ENCODE measurements at regions not wholly inside any gene's neighbourhood (a gene's known extent, or its start where the extent isn't known, plus 50 kb on each side); places are given as distances from the start of the nearest gene placed in this dataset.
A peak's percentile ranks its signal among the peaks of the same experiment; 100 is the strongest.

DNA sequence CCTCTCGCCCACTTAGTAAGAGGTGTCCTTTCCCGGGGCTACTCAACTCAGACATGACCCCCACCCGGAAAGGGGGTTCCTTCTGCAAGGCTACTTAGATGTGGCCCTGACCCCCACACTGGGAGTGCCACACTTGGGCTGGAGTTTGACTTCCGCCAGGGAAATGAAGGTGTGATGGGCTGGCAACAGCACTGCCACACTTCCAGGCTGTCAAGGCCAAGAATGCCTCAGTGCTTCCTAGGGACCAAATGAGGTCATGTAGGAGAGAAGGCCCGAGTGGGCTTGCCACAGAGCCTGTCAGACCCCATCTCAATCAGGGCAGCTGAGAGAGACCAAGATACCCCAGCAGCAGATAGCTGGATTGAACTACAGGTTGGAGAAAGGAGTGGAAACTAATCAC lies 55.5 kb downstream of the DRD1 start:
- no peak for DNase-seq

DNA sequence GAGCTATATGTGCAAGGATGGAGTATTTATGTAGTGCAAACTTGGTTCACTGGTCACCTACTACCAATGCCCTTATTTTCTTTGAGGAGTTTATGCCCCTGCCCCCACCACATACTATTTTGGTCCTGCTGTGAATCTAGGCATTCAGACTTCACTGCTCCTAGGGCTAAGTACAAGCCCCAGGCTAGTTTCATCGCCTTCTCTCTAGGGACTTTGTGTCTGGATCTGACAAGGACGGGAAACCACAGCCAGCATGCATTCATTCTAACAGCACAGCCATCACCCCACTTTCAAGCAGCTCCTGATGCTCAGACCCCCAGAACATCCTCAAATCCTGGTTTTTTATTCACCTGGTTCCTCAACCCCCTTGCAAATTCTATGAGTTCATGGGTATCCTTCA lies 56.8 kb downstream of the DRD1 start:
- no peak for DNase-seq

DNA sequence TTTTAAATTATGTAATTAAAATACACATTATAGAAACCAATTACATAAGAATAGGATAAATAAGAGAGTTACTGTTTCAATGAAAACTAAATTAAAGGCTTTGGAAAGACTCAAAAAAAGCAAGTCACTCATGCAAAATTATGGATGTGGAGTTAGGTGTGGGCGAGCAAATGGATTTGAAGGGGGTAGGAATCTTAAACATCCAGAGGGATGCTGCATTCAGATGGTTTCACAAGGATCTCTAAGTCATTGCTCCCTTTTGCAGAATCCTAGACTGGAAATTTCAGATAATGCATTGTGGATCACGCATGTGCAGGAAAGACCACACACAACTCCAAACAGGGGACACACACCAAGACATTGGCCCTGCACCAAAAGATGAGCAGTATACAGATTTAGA lies 57.5 kb downstream of the DRD1 start:
- no peak for DNase-seq

DNA sequence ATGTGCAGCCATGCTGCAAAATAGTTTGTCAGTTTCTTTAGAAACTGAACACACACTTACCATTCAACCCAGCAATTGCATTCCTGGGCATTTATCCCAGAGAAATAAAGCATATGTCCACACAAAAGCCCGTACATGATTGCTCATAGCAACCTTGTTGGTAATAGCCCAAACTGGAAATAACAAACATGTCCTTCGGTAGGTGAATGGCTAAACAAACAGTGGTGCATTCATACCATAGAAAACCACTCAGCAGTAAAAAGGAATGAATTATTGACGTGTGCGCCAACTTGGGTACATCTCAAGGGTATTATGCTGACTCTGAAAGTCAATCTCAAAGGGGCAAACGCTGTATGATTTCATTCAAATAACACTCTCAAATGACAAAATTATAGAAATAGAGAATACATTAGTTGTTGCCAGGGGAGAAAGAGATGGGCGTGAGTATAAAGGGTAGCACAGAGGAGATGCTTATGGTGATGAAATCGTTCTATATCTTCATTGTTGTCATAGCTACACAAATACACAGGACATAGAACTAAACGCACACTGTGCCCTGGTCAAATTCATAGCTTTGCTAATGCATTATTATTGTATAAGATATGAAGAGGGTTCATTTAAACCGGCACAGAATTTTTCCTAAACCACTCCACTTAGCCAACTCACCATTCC lies 58.2 kb downstream of the DRD1 start:
- DNase-seq = no peak

DNA sequence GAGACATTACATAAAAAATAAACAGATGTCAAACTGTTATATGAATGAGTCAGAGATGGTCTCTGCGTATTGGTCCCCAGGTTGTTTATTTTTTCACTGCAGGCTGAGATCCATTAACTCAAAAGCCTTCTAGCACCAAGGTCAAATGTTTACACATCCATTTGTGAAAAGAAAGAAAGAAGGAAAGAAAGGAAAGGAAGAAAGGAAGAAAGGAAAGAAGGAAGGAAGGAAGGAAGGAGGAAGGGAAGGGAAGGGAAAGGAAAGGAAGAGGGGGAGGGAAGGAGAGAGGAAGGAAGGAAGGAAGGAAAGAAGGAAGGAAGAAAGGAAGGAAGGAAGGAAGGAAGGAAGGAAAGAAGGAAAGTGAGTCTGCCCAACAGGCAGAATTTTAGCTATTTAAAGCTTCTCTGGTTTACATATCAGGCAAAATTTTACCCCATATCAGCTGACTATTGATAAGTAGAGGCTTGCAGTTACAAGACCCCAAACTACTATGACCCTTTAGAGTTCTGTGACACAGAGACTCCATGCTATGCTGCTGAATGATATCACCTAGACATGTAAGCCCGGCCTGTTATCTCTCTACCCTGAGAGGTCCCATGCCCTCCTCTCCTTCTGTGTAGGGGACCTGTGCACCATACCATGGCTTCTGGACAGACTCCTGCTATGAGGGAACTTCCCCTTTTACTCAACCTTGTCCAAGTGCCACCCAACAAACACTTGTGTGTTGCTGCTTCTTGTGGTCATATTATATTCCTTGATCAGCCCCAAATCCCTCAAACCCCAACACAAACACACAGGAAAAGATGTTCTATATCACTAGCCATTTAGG lies 59.0 kb downstream of the DRD1 start:
- DNase-seq = no peak

DNA sequence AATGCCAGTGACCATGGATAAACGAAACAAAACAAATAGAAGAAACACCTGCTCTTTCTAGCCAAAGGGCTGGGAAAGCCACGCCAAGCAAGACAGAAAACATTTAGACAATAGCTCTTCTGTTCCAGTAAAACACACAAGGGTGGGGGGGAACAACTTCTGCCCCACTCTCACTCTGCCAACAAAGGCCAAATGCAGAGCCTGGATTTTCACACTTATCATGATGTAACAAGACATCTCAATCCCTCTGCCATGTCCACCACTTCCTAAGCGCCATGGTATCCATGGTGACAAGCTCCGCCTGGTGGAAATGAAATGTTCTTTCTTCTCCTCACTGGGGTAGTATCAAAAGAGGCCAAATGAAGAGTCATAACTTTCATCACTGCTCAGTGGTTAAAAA lies 60.6 kb downstream of the DRD1 start:
- DNase-seq = no peak

DNA sequence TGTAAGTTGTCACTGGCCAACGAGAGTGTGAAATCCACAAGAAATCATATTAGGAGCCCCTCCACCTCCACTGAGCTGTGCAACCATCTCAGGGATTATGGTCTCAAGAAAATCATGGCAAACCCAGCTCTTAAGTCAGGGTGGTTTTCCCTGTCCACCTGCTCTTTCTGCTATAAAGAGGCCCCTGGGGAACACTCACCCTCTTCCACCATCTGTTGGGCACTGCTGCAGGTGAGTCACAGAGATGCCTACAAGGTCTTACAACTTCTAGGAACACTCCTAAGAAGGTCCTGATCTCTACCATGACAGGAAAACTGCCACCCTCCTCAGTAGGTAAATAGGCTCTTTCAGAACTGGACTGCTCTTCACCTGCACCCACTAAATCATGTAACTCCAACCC lies 61.8 kb downstream of the DRD1 start:
- no peak for DNase-seq

DNA sequence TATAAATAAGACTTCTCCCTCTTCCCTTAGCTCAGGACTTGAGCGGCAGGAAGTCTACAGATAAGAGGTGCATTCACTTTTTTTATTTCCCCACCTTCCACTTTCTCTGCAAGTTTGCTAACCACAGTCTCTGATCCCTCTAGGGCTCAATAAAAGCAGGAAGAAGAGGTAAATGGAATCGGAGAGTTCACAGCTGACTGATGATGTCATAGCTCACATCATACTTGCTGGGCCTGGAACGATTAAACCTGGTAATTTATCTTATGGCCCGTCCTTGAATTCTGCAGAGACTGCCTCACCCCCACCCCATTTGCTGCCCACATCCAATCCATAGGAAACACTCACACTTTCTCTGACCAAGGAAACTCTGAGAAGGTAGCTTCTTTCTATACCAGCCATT lies 62.9 kb downstream of the DRD1 start:
- no peak for DNase-seq

DNA sequence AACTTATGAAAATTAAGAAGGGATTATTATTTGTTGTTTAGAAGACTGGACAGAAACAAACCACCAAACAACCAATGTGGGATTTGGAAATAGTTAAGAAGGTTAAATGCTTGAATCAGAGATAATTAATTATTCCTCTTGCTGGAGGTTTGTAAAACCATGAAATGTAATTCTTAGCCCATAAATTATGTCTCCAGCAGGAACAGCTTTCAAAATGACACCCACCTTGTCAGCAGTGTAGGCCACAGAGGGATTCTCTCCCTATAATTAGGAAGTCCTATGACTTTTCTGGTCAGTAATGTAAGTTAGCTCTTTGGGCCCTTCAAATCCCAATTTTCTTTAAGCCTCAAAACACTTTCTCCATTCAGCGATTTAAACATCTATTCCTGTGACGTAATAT lies 63.3 kb downstream of the DRD1 start:
- DNase-seq = no peak

DNA sequence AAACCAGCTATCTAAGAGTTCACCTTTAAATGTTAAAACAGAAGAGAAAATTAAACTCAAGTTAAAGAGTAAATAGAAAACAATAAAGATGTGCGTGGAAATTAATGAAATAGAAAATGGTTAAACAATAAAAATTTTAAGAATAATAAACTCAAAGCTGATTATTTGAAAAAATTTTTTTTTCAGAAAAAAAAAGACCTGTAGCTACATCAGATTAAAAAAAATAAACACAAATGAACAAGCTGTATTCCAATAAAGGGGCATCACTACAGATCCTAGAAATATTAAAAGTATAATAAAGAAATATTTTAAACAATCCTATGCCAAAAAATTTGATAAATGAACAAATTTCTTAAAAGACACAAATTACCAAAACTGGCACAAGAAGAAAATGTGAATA lies 64.1 kb downstream of the DRD1 start:
- DNase-seq = no peak

DNA sequence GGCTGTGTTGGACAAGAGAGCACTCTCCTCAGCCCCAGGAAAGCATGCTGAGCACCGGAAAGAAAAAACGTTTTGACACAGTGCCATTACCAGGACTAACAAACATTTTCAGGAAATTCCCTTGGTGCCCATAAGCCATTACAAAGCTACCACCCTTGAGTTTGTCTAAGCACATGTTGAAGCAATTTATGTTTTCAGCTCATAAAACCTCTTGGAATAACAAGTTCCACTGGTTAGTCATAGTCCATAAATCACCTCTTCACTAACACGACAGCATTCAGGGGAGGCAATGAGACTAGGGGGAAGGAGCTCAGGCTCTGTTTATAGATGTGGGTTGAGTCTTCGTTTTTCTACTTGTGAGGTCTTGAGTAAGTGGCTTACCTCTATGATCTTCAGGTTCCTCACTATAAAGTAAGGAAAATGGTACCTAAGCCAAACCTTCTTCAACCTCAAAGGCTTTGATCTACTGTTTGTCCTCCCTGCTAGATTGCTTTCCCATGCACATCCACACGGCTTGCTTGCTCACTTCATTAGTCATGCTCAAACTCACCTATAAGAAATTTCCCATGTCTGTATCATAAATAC lies 65.4 kb downstream of the DRD1 start:
- DNase-seq = peak; percentile 55

DNA sequence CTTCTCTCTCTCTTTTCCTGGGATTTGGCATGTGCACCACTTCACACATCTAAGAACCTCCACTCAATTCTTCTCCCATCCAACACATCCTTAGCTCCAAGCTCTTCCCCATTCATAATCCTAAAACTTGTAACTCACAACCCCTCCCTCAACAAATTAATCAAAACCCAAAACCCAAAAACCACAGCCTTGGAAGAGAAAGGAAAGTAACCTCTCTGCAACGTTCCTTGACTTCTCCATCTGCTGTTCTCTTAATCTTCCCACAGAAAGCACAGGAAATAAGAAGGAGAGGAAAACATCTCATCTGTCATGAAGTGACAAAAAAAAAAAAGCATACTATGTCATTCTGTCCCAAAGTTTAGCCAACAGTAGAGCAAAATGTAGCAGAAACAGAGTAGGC lies 66.2 kb downstream of the DRD1 start:
- DNase-seq = no peak

DNA sequence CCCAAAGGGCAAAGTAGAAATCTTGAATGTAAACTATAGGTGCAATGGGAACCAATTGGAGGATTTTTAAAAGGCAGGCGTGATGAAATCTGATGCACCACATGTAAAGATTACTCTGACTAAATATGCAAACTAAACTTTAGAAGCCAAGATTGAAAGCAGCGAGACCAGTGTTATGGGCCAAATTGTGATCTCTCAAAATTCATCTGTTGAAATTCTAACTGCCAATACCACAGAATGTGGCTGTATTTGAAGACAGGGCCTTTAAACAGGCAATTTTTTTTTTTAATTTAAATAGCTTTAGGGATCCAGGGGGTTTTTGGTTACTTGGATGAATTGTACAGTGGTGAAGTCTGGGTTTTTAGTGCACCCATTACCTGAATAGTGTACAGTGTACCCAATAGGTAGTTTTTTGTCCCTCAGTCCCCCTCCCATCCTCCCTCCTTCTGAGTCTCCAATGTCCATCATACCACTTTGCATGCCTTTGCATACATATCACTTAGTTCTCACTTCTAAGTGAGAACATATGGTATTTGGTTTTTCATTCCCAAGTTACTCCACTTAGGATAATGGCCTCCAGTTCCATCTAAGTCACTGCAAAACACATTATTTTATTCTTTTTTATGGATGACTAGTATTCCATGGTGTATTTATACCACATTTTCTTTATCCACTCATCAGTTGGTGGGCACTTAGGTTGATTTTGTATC lies 69.7 kb downstream of the DRD1 start:
- DNase-seq = no peak

DNA sequence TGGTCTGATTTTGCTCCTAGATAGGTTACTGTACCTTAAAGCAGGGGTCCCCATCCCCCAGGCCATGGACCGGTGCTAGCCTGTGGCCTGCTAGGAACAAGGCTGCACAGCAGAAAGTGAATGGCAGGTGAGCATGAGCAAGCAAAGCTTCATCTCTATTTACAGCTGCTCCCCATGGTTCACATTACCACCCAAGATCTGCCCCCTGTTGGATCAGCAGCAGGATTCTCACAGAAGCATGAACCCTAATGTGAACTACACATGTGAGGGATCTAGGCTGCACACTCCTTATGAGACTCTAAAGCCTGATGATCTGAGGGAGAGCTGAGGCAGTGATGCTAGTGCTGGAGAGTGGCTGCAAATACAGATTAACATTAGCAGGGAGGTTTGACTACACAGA lies 78.1 kb downstream of the DRD1 start:
- DNase-seq = no peak

DNA sequence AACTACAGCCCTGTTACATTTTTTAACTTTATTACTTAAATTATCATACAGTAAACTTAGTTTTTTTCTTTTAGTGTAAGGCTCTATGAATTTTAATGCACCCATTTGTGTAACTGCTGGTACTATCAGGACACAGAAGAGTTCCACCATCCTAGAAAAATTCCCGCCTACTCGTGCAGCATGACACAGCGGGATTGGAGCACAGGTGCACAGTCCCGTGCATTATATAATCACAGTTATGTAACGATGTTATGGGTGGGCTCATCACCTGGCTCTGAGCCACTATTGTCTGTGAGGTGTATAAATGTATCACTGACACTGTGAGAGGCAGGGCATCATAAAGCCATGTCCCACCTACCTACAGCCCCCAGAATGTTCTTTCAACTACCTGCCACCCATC lies 80.7 kb downstream of the DRD1 start:
- no peak for DNase-seq

DNA sequence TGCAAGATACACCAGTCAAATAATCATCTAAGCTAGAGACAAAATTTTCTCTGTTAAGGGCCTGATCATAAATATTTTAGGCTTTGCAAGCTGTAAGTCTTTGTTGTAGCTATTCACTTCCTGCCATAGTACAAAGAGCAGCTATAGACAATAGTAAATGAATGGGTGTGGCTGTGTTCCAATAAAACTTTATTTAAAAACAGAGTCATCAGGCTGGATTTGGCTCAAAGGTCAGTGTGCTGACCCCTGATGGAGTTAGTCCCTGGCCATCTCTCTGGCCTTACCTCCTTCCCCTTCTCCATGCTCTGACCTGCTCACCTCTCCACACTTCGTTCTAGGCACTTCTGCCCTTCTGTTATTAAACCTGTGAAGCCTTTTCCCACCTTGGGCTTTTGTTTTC lies 86.0 kb downstream of the DRD1 start:
- DNase-seq = no peak

DNA sequence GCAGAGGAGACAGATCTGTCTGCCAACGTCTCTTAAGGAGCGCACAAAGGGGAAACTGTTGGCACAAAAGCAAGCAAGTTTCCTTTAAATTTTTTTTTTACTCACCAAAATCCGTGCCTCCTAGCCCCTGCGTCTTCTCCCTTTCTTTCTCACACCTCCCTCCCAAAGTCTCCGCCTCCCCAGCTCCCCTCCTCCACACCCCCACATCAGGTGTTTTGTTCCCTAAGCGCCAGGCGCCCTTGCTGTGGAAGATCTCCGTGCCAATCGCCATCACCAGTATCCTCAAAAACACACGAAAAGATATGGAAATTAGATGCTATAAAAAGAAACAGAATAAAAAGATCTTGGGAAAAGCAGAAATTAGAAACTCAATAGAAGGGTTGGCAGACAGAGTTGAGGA lies 87.6 kb downstream of the DRD1 start:
- no peak for DNase-seq

DNA sequence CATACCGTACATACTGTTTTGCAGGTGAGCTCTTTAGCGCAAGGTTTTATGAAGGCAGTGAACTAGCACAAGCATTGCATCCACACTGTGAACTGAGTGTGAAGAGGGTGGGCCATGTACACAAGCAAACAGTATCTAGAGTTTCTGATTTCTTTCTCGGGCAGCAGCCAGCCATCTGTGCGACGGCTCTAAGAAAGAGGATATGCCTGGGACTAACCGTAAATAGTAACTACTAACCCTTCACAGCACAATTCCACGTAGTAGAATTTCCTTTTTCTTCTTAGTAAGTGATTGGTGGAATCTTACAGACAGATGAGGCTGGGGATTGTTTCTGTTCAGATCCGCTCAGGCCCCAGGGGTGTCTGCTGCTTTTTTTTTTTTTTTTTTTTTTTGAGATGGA lies 89.0 kb downstream of the DRD1 start:
- no peak for DNase-seq

DNA sequence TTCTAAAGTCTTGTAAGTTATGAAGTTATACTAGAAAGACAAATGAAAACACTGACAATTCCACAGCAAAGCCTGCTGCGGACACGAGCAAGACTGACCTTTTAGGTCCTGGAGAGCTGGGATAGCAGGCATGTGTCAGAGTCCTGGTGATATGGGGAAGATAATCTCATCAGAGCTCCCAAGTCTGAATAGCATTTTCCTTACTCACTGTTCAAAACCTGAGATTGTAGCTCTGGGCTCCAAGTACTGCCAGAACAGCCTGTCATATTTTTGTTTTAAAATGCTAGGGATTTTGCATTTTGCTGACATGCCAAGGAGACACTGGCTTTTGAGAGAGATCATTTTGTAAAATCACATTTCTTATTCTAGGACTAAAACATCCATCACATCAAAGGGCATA lies 90.1 kb downstream of the DRD1 start:
- no peak for DNase-seq

DNA sequence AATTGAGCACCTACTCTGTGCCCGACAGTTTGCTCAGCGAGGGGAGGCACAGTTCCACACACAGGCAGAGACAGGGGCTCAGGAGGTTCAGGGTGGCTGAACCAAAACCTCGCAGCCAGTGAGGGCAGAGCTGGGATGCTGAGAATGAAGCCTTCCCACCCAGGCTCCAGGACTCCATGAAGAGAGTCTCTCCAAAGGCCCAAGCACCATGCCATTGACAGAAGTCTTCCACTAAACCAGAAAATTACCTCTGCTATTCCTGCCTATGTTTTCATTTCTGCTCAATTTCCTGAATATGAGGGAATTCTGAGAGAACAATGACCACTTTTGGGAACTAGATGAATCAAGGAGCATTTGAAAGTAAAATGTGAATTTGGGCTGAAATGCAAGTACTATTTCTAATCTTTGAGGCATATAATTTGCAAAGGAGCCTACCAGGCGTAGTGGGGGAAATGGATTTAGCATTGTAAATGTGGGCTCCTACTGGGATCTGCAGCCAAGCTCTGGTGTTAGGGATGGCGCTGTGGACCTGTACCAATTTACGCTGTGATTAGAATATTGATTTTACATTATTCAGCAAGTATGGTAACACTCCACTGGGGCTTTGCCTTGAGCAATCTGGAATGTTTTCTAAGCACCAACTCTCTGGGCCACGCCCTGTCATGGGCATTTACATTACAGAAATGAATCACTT lies 91.9 kb downstream of the DRD1 start:
- no peak for DNase-seq

DNA sequence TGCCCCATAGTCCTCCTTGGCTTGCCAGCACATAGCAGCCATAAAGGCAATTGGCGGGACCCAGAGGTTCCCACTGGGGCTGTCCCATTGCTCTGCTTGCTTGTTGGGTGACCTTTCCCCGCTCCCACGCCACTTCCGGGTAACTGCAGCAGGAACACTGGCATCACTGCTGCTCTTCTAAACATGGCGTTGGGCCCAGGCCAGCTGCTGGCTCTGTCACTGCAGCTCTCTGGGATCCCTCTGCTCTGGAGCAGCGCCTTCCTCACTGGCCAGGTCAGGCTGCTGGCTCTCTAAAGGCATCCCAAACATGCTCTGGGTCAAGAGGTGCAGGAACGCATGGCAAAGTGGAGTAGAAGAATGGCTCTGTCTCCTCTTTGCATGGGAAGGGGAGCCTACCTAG lies 92.9 kb downstream of the DRD1 start:
- no peak for DNase-seq

DNA sequence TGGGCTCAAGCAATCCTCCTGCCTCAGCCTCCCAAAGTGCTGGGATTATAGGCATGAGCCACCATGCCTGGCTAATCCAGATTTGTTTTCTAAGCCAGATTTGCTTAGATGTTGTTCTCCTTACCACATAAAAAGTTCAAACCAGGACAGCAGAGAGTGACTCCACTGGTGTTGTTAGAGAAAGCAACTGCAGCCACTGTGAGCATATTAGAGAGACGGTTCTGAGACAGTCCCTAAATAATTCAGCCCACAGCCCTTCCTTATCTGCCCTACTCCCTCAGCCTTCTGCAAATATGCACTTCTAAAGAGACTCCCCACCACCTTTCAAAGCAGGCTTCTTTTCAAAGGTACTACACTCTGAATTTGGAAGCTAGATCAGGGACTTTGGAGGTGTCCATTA lies 96.1 kb downstream of the DRD1 start:
- DNase-seq = no peak

Measured in left kidney (tissue), 1 donor.